Ishikawa (cell line): ENCODE measurements at regions not wholly inside any gene's neighbourhood (a gene's known extent, or its start where the extent isn't known, plus 50 kb on each side); places are given as distances from the start of the nearest gene placed in this dataset.

Experiments used
- CEBPB ChIP-seq: IDR thresholded peaks from 2 replicates; pipeline ENCODE4 v1.6.1; 2012
- EGR1 ChIP-seq: IDR thresholded peaks from 2 replicates; pipeline ENCODE4 v1.6.1; 2012
- RAD21 ChIP-seq: IDR thresholded peaks from 2 replicates; pipeline ENCODE4 v1.6.1; 2012; ENCODE audit warnings: low read depth
- TAF1 ChIP-seq: IDR thresholded peaks from 2 replicates; pipeline ENCODE4 v1.6.1; 2012; ENCODE audit warnings: low read depth, mild to moderate bottlenecking
- TEAD4 ChIP-seq: IDR thresholded peaks from 2 replicates; pipeline ENCODE4 v1.6.1; 2012
- YY1 ChIP-seq: IDR thresholded peaks from 2 replicates; pipeline ENCODE4 v1.6.1; 2012; ENCODE audit warnings: low read depth
- ZBTB7A ChIP-seq: IDR thresholded peaks from 2 replicates; pipeline ENCODE4 v1.6.1; 2012; ENCODE audit warnings: low read depth
- TF ChIP-seq, protein P1 (sequence below): IDR thresholded peaks from 2 replicates; pipeline ENCODE4 v1.6.1; 2012

DNA sequence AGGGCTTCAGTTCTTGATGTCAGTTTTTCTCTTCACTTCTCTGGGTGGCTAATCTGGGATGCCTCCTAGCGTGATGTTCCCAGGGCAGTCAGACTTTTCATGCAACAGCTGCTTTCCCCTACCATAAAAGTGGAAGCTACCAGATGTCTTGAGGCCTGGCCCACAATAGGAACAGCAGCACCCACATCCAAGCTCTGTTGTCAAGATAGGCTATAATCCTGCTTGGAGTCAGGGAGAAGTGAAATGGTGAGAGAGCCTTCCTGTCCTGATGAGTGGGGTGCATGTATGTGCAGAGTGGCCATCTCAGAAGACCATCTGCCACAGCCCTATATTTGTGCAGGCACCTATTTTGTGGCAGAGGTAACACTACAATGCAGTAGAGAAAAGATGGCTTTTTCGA, 108.0 kb downstream of the HTR5A start:
- TF ChIP-seq CEBPB (no peak), TAF1 (no peak), ZBTB7A (no peak), YY1 (no peak), TEAD4 (no peak), EGR1 (no peak), RAD21 (no peak)
- TF ChIP-seq, protein P1, sequence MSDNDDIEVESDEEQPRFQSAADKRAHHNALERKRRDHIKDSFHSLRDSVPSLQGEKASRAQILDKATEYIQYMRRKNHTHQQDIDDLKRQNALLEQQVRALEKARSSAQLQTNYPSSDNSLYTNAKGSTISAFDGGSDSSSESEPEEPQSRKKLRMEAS: no peak
